ENCODE measurements at regions not wholly inside any gene's neighbourhood (a gene's known extent, or its start where the extent isn't known, plus 50 kb on each side); places are given as distances from the start of the nearest gene placed in this dataset.
A peak's percentile ranks its signal among the peaks of the same experiment; 100 is the strongest.

- no peak for DNase-seq (ENCODE audit: low spot score, unreplicated experiment)
- H3K9me3 Mint-ChIP-seq (ENCODE audit: low read depth), result no peaks in the 10 kb centered on the region
- H3K4me3 Mint-ChIP-seq (ENCODE audit: low read depth), result no peak overlapping the region
- no peak overlapping the region for H3K27ac Mint-ChIP-seq
- peaks cover 9% of the 10 kb centered on the region for H3K27me3 Mint-ChIP-seq
- TF ChIP-seq, protein P1, sequence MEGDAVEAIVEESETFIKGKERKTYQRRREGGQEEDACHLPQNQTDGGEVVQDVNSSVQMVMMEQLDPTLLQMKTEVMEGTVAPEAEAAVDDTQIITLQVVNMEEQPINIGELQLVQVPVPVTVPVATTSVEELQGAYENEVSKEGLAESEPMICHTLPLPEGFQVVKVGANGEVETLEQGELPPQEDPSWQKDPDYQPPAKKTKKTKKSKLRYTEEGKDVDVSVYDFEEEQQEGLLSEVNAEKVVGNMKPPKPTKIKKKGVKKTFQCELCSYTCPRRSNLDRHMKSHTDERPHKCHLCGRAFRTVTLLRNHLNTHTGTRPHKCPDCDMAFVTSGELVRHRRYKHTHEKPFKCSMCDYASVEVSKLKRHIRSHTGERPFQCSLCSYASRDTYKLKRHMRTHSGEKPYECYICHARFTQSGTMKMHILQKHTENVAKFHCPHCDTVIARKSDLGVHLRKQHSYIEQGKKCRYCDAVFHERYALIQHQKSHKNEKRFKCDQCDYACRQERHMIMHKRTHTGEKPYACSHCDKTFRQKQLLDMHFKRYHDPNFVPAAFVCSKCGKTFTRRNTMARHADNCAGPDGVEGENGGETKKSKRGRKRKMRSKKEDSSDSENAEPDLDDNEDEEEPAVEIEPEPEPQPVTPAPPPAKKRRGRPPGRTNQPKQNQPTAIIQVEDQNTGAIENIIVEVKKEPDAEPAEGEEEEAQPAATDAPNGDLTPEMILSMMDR (IDR thresholded peaks at IDR 0.05; ENCODE audit: unreplicated experiment), result no peak
- no peaks in the 10 kb centered on the region for H3K36me3 Mint-ChIP-seq (ENCODE audit: insufficient read depth)
- H3K4me1 Mint-ChIP-seq (ENCODE audit: low read depth), result no peaks in the 10 kb centered on the region
These were observed 490.7 kb downstream of the MIAT start for GRCh38 chr22:27148055-27148454.

- TF ChIP-seq, protein P1 (IDR thresholded peaks at IDR 0.05; ENCODE audit: unreplicated experiment), result no peak
- Mint-ChIP-seq H3K36me3 (ENCODE audit: insufficient read depth) (no peaks in the 10 kb centered on the region), H3K4me1 (ENCODE audit: low read depth) (no peaks in the 10 kb centered on the region), H3K4me3 (ENCODE audit: low read depth) (no peak overlapping the region), H3K27me3 (peaks cover 7% of the 10 kb centered on the region), H3K9me3 (ENCODE audit: low read depth) (no peaks in the 10 kb centered on the region), H3K27ac (no peak overlapping the region)
- no peak for DNase-seq (ENCODE audit: low spot score, unreplicated experiment)
These were observed 491.6 kb downstream of the MIAT start for GRCh38 chr22:27148886-27149470.

DNA sequence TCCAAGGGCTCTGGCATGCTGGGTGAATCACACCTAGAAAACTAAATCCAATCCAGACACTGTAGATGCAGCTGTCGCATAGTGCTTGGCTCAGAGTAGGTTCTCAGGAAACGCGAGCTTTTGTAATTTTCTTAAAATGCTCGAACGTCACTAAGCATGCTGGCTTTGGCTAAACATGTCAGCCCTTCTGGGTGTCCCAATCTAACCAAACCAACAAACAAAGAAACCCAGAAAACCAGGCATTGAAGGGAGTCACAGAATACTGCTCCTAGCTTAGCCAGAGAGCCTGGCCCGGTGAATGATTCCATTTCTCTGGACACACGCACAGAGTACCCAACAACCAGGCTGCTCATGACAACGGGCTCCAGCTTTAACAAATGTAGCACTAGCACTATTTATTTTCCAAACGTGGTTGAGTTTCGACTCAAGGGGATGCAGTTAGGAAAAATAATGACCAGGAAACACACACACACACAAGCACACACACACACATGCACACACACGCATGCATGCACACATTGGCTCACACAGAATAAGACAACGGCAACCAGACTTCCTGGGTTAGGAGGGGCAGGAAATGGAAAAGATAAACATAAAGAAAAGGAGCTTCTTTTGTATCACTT, 492.6 kb downstream of the MIAT start:
- no peak overlapping the region for H3K4me3 Mint-ChIP-seq (ENCODE audit: low read depth)
- no peaks in the 10 kb centered on the region for H3K36me3 Mint-ChIP-seq (ENCODE audit: insufficient read depth)
- H3K4me1 Mint-ChIP-seq (ENCODE audit: low read depth), result no peaks in the 10 kb centered on the region
- TF ChIP-seq, protein P1 (IDR thresholded peaks at IDR 0.05; ENCODE audit: unreplicated experiment), result no peak
- peaks cover 4% of the 10 kb centered on the region for H3K27me3 Mint-ChIP-seq
- no peaks in the 10 kb centered on the region for H3K9me3 Mint-ChIP-seq (ENCODE audit: low read depth)
- H3K27ac Mint-ChIP-seq, result peak overlapping the region; percentile 57
- no peak for DNase-seq (ENCODE audit: low spot score, unreplicated experiment)

DNA sequence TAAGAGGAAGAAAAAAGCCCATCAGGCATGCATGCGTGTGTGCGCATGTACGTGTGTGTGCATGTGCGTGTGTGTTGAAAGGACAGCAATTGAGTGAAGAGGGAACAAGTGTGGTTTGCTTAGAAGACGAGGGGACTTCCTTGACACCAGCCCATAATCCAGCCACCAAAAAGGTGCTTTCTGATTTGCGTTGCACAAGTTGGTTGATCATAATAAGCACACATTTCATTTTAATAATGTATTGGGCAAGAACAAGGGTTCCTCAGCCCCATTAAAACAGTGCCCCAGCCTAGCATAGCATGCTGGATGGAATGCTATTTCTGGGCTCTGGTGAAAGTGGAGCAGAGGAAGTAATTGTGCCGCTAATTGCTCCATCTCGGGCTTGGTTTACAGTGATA, 493.2 kb downstream of the MIAT start:
- Mint-ChIP-seq H3K9me3 (ENCODE audit: low read depth) (no peaks in the 10 kb centered on the region), H3K36me3 (ENCODE audit: insufficient read depth) (no peaks in the 10 kb centered on the region), H3K4me1 (ENCODE audit: low read depth) (no peaks in the 10 kb centered on the region), H3K4me3 (ENCODE audit: low read depth) (no peak overlapping the region), H3K27ac (no peak overlapping the region), H3K27me3 (peaks cover 4% of the 10 kb centered on the region)
- DNase-seq (ENCODE audit: low spot score, unreplicated experiment), result no peak
- TF ChIP-seq, protein P1 (IDR thresholded peaks at IDR 0.05; ENCODE audit: unreplicated experiment), result no peak

DNA sequence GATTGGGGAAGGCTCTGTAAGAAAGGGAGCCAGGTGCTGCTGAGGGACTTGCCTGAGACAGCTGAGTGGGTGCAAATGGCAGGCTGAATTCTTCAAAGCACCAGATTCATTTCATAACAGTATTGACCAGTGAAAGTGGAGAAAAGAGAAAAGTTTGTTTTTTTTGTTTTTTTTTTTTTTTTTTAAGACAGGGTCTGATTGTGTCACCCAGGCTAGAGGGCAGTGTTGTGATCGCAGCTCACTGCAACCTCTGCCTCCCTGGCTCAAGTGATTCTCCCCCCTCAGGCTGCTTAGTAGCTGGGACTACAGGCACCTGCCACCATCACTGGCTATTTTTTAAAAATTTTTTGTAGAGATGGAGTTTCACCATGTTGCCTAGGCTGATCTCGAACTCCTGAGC, 494.0 kb downstream of the MIAT start:
- Mint-ChIP-seq H3K36me3 (ENCODE audit: insufficient read depth) (no peaks in the 10 kb centered on the region), H3K27me3 (peaks cover 8% of the 10 kb centered on the region), H3K9me3 (ENCODE audit: low read depth) (no peaks in the 10 kb centered on the region), H3K4me1 (ENCODE audit: low read depth) (no peaks in the 10 kb centered on the region), H3K27ac (no peak overlapping the region), H3K4me3 (ENCODE audit: low read depth) (no peak overlapping the region)
- DNase-seq (ENCODE audit: low spot score, unreplicated experiment), result no peak
- TF ChIP-seq, protein P1 (IDR thresholded peaks at IDR 0.05; ENCODE audit: unreplicated experiment), result no peak

All from progenitor cell of endocrine pancreas (in vitro differentiated cells).